CD14-positive monocyte (primary cell): ENCODE measurements at regions not wholly inside any gene's neighbourhood (a gene's known extent, or its start where the extent isn't known, plus 50 kb on each side); places are given as distances from the start of the nearest gene placed in this dataset.

ENCODE experiments used
- DNase-seq, 3 donors: peaks; one replicate each; pipeline ENCODE4 v3.0.0-alpha.2; 2011 to 2022
- H2AFZ ChIP-seq: 2 replicates; pipeline ENCODE4 v1.6.0; 2012; ENCODE audit warnings: mild to moderate bottlenecking, low read depth, low read length, inconsistent platforms; ENCODE audit not compliant: insufficient read depth, poor library complexity, severe bottlenecking
- H3K27ac ChIP-seq, 2 donors: 1 replicate in 1 of 2; 2 replicates in 1 of 2; pipeline ENCODE4 v1.5.1; 2012 to 2013; ENCODE audit warnings: low read length in 2 of 2, control low read depth in 1 of 2, inconsistent platforms in 1 of 2, low read depth in 1 of 2, mild to moderate bottlenecking in 1 of 2
- H3K27me3 ChIP-seq, 2 donors: one replicate each; pipeline versions ENCODE4 v1.6.0 to v1.6.1; 2011 to 2013; ENCODE audit warnings: low read length in 2 of 2; ENCODE audit not compliant: control insufficient read depth in 2 of 2, insufficient read depth in 2 of 2
- H3K36me3 ChIP-seq, 2 donors: replicated peaks in 1 of 2; 1 replicate in 1 of 2; 2 replicates in 1 of 2; pipeline versions ENCODE4 v1.5.1 to v1.6.1; 2012 to 2013; ENCODE audit warnings: low read length in 2 of 2, control low read depth in 1 of 2, inconsistent platforms in 1 of 2, mild to moderate bottlenecking in 1 of 2; ENCODE audit not compliant: insufficient read depth in 2 of 2, control insufficient read depth in 1 of 2
- H3K4me1 ChIP-seq, 2 donors: 1 replicate in 1 of 2; 2 replicates in 1 of 2; pipeline versions ENCODE4 v1.5.1 to v1.6.1; 2012 to 2013; ENCODE audit warnings: low read length in 2 of 2, control low read depth in 1 of 2, inconsistent platforms in 1 of 2, mild to moderate bottlenecking in 1 of 2, moderate library complexity in 1 of 2; ENCODE audit not compliant: insufficient read depth in 2 of 2, control insufficient read depth in 1 of 2
- H3K4me2 ChIP-seq: replicated peaks from 2 replicates; pipeline ENCODE3; 2012; ENCODE audit warnings: low read length, moderate library complexity, mild to moderate bottlenecking; ENCODE audit not compliant: poor library complexity, severe bottlenecking; ENCODE audit errors: extremely low read depth
- H3K4me3 ChIP-seq, 3 experiments: fragments of 200-600 bp in 1 of 3; sonication (generic) in 1 of 3; replicated peaks in 1 of 3; 1 replicate in 2 of 3; 2 replicates in 1 of 3; pipeline ENCODE4 v1.5.1; 2011 to 2013; ENCODE audit warnings: low read length in 3 of 3, mild to moderate bottlenecking in 3 of 3, control low read depth in 2 of 3, low read depth in 2 of 3, inconsistent platforms in 1 of 3, moderate library complexity in 1 of 3
- H3K79me2 ChIP-seq: 2 replicates; pipeline ENCODE4 v1.6.0; 2012; ENCODE audit warnings: mild to moderate bottlenecking, control low read depth, inconsistent platforms, low read length, moderate library complexity; ENCODE audit not compliant: insufficient read depth
- H3K9ac ChIP-seq: 2 replicates; pipeline ENCODE4 v1.6.0; 2017; ENCODE audit warnings: low read length, mild to moderate bottlenecking; ENCODE audit not compliant: insufficient read depth, poor library complexity, severe bottlenecking
- H3K9me3 ChIP-seq, 2 donors: replicated peaks in 1 of 2; 1 replicate in 1 of 2; 2 replicates in 1 of 2; pipeline versions ENCODE4 v1.5.1 to v1.6.1; 2012 to 2013; ENCODE audit warnings: low read length in 2 of 2, control low read depth in 1 of 2; ENCODE audit not compliant: control insufficient read depth in 1 of 2, insufficient read depth in 1 of 2
- H4K20me1 ChIP-seq: 2 replicates; pipeline ENCODE4 v1.6.0; 2012; ENCODE audit warnings: mild to moderate bottlenecking, low read length, control low read depth, moderate library complexity; ENCODE audit not compliant: insufficient read depth
- H3K27ac Mint-ChIP-seq, 7 donors: one replicate each; pipeline ENCODE4 v1.8.0; 2020; ENCODE audit warnings: mild to moderate bottlenecking in 7 of 7, mixed read lengths in 7 of 7, moderate library complexity in 6 of 7, inconsistent platforms in 2 of 7
- H3K27me3 Mint-ChIP-seq, 3 donors: one replicate each; pipeline ENCODE4 v1.8.0; 2021 to 2022; ENCODE audit warnings: low read depth in 3 of 3, mild to moderate bottlenecking in 3 of 3, mixed read lengths in 3 of 3, moderate library complexity in 3 of 3, inconsistent platforms in 1 of 3
- H3K36me3 Mint-ChIP-seq, 2 donors: one replicate each; pipeline ENCODE4 v1.8.0; 2020; ENCODE audit warnings: mixed read lengths in 2 of 2, inconsistent platforms in 1 of 2, mild to moderate bottlenecking in 1 of 2
- H3K4me1 Mint-ChIP-seq: one replicate; pipeline ENCODE4 v1.8.0; 2020; ENCODE audit warnings: mild to moderate bottlenecking, mixed read lengths
- H3K4me3 Mint-ChIP-seq, 2 donors: one replicate each; pipeline ENCODE4 v1.8.0; 2020; ENCODE audit warnings: mild to moderate bottlenecking in 2 of 2, mixed read lengths in 2 of 2, moderate library complexity in 1 of 2
- H3K9me3 Mint-ChIP-seq, 7 donors: one replicate each; pipeline ENCODE4 v1.8.0; 2020 to 2022; ENCODE audit warnings: mixed read lengths in 7 of 7, mild to moderate bottlenecking in 6 of 7, moderate library complexity in 6 of 7, inconsistent platforms in 2 of 7
- CTCF ChIP-seq: fragments of 200-600 bp; IDR thresholded peaks from one replicate; pipeline ENCODE4 v1.8.0; 2022; ENCODE audit warnings: antibody characterized with exemption, mild to moderate bottlenecking
- WGBS: methylation state at CpG from one replicate; pipeline ENCODE4 v1.1.5; 2013; ENCODE audit warnings: missing lambda C conversion rate; ENCODE audit not compliant: insufficient coverage; 5-methylcytosine and 5-hydroxymethylcytosine counted together
- intact Hi-C, 2 donors: fragments of 100-400 bp; cut with micrococcal nuclease; formaldehyde crosslinking; loops; one replicate each; pipeline versions ENCODE4 v1.15.0 to v1.15.1; 2023

DNA sequence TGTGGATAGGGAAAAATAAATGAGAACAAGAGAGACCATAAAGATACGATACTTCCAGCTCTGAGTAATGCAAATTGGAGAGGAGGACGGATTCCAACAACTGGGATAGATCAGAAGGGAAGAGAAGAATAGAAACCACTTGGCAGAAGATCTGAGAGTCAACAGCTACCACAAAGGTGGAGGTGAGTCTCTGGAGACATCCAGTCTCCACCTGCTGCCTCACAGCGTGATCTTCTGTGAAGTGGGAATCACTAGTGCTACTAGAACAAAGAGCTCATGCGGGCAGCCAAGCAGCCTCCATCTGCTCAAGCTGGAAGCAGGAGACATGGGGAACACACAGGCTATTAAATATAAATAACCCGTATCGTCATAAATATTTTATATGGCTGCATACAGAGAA is 558.5 kb upstream of the CFAP20DC start:
- TF ChIP-seq CTCF, result no peak
- H2AFZ ChIP-seq, result no peak overlapping the region
- intact Hi-C loops, result no loop called here
- no peak overlapping the region for H3K4me3 ChIP-seq
- Mint-ChIP-seq H3K27me3 (peaks cover 0 to 1% (median 0%) of the 10 kb centered on the region in 3 donors), H3K36me3 (no peaks in the 10 kb centered on the region), H3K9me3 (peaks cover 0 to 3% (median 0%) of the 10 kb centered on the region in 7 donors), H3K4me3 (no peak overlapping the region), H3K4me1 (no peaks in the 10 kb centered on the region), H3K27ac (no peak overlapping the region)
- no peak overlapping the region for H3K4me2 ChIP-seq
- H3K36me3 ChIP-seq, result no peaks in the 10 kb centered on the region
- no peaks in the 10 kb centered on the region for H3K4me1 ChIP-seq
- H3K79me2 ChIP-seq, result no peaks in the 10 kb centered on the region
- DNase-seq, result no peak
- no peaks in the 10 kb centered on the region for H3K9me3 ChIP-seq
- H3K27ac ChIP-seq, result no peak overlapping the region
- no peaks in the 10 kb centered on the region for H3K27me3 ChIP-seq
- no peaks in the 10 kb centered on the region for H4K20me1 ChIP-seq
- H3K9ac ChIP-seq, result no peak overlapping the region
- WGBS, result 94% methylated on average over 4 of the region's 6 CpGs

GRCh38 chr3:59607656-59608055 is 557.8 kb upstream of the CFAP20DC start:
- no peak for DNase-seq

More at GRCh38 chr3:59607656-59608055, 557.8 kb upstream of the CFAP20DC start:
- Mint-ChIP-seq H3K4me1 (no peaks in the 10 kb centered on the region), H3K9me3 (no peaks in the 10 kb centered on the region), H3K27me3 (peaks cover 0 to 1% (median 0%) of the 10 kb centered on the region in 3 donors), H3K27ac (no peak overlapping the region), H3K36me3 (no peaks in the 10 kb centered on the region), H3K4me3 (no peak overlapping the region)
- Histone ChIP-seq H2AFZ (no peak overlapping the region), H3K4me2 (no peak overlapping the region), H3K79me2 (no peaks in the 10 kb centered on the region), H4K20me1 (no peaks in the 10 kb centered on the region), H3K27me3 (no peaks in the 10 kb centered on the region), H3K27ac (no peak overlapping the region), H3K4me3 (no peak overlapping the region), H3K36me3 (no peaks in the 10 kb centered on the region), H3K9ac (no peak overlapping the region), H3K9me3 (no peaks in the 10 kb centered on the region), H3K4me1 (no peaks in the 10 kb centered on the region)
- TF ChIP-seq CTCF, result no peak
- intact Hi-C loops, result no loop called here
- no CpG with 5 or more reads among the region's 1 CpG for WGBS
